RWPE1 (cell line): ENCODE measurements at regions not wholly inside any gene's neighbourhood (a gene's known extent, or its start where the extent isn't known, plus 50 kb on each side); places are given as distances from the start of the nearest gene placed in this dataset.

Source experiments
- CTCF ChIA-PET: fragments of 350-600 bp; sonication (Branson Sonifier 250); formaldehyde crosslinking; extraction: SDS; loops from one replicate; lab custom pipeline; 2021; lab: Yijun Ruan, JAX
- POLR2A ChIA-PET: fragments of 400-600 bp; formaldehyde crosslinking; extraction: SDS; loops from one replicate; lab custom pipeline; 2020; ENCODE audit warnings: antibody characterized with exemption; ENCODE audit not compliant: low non-redundant PET; lab: Yijun Ruan, JAX
- DNase-seq: peaks from one replicate; pipeline ENCODE4 v3.0.0; 2012; ENCODE audit warnings: low spot score
- H3K27ac ChIP-seq: fragments of 450-650 bp; 2 replicates; pipeline ENCODE4 v1.5.1; 2017
- TF ChIP-seq, protein P1 (sequence below): fragments of 450-650 bp; conservative IDR thresholded peaks from 2 replicates; pipeline ENCODE4 v1.5.1; 2017; ENCODE audit warnings: low read depth, mild to moderate bottlenecking

DNA sequence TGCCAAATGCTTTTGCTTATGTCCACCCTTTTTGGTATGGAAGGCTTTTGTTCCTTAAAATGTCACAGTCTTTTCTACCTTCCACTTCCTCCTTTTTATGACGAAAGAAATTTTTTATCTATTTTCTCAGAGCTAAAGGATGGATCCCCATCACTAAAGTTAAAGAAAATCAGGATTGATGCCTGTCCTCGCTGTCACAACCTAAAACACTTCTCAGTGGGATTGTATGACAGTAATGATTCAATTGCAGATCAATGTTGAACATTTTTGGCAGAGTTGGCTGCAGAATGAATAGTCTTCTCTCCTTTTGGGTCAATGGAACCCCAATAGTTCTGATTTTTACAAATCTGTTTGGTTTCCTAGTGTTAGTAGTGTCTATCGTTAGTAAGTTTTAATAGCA is 549.8 kb upstream of the ROBO2 start:
- TF ChIP-seq, protein P1, sequence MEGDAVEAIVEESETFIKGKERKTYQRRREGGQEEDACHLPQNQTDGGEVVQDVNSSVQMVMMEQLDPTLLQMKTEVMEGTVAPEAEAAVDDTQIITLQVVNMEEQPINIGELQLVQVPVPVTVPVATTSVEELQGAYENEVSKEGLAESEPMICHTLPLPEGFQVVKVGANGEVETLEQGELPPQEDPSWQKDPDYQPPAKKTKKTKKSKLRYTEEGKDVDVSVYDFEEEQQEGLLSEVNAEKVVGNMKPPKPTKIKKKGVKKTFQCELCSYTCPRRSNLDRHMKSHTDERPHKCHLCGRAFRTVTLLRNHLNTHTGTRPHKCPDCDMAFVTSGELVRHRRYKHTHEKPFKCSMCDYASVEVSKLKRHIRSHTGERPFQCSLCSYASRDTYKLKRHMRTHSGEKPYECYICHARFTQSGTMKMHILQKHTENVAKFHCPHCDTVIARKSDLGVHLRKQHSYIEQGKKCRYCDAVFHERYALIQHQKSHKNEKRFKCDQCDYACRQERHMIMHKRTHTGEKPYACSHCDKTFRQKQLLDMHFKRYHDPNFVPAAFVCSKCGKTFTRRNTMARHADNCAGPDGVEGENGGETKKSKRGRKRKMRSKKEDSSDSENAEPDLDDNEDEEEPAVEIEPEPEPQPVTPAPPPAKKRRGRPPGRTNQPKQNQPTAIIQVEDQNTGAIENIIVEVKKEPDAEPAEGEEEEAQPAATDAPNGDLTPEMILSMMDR: no peak
- ChIA-PET CTCF (interaction anchor here (0.6 kb wide), 1 partner anchor 35 kb away, joined by 4 read pairs; no protein-coding TSS in a partner anchor), POLR2A (no interaction called here)
- H3K27ac ChIP-seq: no peak overlapping the region
- DNase-seq: no peak

DNA sequence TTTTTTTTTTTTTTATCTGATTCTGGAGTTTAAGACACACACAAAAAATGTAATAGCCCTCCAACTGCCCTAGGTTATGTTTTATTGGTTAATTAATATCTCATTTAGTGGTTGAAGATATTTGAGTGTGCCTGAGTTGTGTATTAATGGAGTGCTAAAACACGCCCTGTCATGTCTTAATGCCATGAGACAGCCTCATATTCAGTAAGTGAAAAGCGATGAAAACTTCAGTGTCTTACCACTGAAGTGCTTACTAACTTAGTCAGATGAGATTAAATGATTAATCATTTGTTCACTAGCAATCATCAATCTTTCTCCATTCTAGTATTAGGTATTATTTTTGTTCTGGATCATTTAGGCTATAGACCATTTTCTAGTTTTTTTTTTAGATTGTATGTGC is 544.7 kb upstream of the ROBO2 start:
- H3K27ac ChIP-seq: no peak overlapping the region
- ChIA-PET POLR2A (no interaction called here), CTCF (no interaction called here)
- TF ChIP-seq, protein P1: no peak
- peak; percentile 8 for DNase-seq

DNA sequence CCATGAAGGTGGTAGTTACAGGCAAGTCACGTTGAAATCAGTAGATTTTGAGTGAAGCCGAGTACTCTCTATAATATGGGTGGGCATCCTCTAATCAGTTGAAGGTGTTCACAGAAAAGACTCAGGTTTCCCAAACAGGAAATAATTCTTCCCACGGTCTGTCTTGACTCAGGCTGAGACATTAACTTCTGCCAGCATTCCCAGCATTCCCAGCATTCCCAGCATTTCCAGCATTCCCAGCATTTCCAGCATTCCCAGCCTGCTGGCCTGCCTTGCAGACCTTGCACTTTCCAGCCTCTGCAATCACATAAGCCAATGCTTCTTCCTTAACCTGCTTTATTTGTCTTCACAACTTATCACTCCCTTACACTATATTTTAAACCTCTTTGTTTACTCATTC is 542.3 kb upstream of the ROBO2 start:
- TF ChIP-seq, protein P1: no peak
- POLR2A ChIA-PET: no interaction called here
- H3K27ac ChIP-seq: no peak overlapping the region

DNA sequence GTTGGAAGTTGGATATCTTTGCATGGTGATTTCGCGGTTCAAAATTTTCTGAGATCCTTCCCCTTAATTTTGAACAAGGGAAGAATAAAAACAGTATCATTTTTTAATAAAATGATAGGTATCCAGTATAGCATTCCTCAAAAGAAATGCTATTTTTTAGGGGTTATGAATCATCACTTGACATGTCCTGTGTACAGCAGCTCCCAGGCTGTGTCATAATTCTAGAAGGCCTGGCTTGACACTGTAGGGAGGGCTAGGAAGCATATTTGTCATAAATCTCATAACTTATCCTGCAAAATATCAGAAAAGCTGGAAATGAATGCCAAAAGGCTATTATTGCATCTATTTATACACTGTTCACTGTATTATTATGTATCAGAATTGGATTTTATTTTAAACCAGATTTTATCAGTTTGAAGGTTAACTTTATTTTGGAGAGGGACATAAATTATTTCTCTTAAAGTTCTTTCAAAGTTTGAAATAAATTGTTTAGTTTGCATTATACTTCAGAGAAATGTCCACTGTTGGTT is 539.1 kb upstream of the ROBO2 start:
- peak; percentile 3 for DNase-seq
- ChIA-PET CTCF (no interaction called here), POLR2A (no interaction called here)
- H3K27ac ChIP-seq: no peak overlapping the region
- TF ChIP-seq, protein P1: no peak

More for the DNA sequence above, 542.3 kb upstream of the ROBO2 start:
- peak; percentile 22 for DNase-seq
- CTCF ChIA-PET: no interaction called here

DNA sequence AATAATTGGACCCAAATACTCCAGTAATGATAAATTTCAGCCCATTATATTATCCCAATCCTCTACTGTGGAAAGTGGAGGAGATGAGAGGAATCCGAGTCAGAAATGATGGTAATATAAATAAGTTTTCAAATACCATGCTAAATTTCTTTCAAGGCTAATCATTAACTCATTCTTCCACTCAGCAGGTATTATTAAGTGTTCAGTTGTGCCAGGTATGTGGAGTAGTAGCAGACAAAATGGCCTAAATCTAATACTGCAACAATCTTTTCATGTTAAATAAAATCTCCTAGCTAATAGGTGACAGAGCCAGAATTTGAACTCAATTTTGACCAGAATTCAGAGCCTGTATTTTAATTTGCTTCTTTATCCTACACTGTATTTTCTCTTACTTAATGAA is 538.6 kb upstream of the ROBO2 start:
- H3K27ac ChIP-seq: no peak overlapping the region
- no peak for DNase-seq
- ChIA-PET POLR2A (no interaction called here), CTCF (no interaction called here)
- TF ChIP-seq, protein P1: no peak

DNA sequence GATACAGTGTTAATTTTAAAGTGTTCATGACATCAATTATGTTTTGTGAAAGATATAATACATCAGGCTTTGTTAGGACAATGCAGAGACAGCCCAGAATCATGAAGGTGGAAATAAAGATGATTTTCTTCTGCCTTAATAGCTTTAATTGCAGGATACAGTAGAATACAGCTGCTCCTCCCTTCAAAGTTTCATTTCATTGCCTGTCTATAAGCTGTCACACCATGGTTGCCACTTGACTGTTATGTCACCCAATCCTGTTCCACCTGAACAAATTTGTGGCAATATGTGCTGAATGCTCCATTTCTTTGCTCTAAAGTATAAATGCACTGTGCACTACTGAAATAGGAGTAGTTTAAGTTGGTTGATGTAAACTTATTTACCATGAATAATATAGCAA is 537.8 kb upstream of the ROBO2 start:
- no peak overlapping the region for H3K27ac ChIP-seq
- DNase-seq: no peak
- TF ChIP-seq, protein P1: no peak
- ChIA-PET POLR2A (no interaction called here), CTCF (no interaction called here)
